Astrocyte (in vitro differentiated cells and primary cell): ENCODE measurements at regions not wholly inside any gene's neighbourhood (a gene's known extent, or its start where the extent isn't known, plus 50 kb on each side); places are given as distances from the start of the nearest gene placed in this dataset.

Experiments
- DNase-seq: peaks from one replicate; pipeline ENCODE4 v3.0.0-alpha.2; 2010; ENCODE audit warnings: low read depth
- FAIRE-seq: peaks from 2 replicates; lab custom pipeline; 2011; peaks lifted over from hg19 to GRCh38; lab: Jason Lieb, UNC
- H2AFZ ChIP-seq: 2 replicates; pipeline ENCODE4 v1.6.0; 2012; ENCODE audit warnings: low read depth, low read length, inconsistent platforms
- H3K27ac ChIP-seq: 2 replicates; pipeline ENCODE4 v1.5.1; 2011; ENCODE audit warnings: low read depth, low read length, inconsistent platforms
- H3K27me3 ChIP-seq: 2 replicates; pipeline ENCODE4 v1.6.0; 2011; ENCODE audit warnings: low read length, inconsistent platforms; ENCODE audit not compliant: insufficient read depth
- H3K36me3 ChIP-seq: 2 replicates; pipeline ENCODE4 v1.5.1; 2011; ENCODE audit warnings: low read length, inconsistent platforms; ENCODE audit not compliant: insufficient read depth
- H3K4me1 ChIP-seq: 2 replicates; pipeline ENCODE4 v1.5.1; 2011; ENCODE audit warnings: low read length, inconsistent platforms; ENCODE audit not compliant: insufficient read depth
- H3K4me2 ChIP-seq: 2 replicates; pipeline ENCODE4 v1.6.0; 2012; ENCODE audit warnings: low read length, inconsistent platforms
- H3K4me3 ChIP-seq: 2 replicates; pipeline ENCODE4 v1.5.1; 2011; ENCODE audit warnings: low read depth, mild to moderate bottlenecking, low read length, inconsistent platforms; ENCODE audit not compliant: insufficient read depth
- H3K79me2 ChIP-seq: 2 replicates; pipeline ENCODE4 v1.6.0; 2012; ENCODE audit warnings: mild to moderate bottlenecking, low read length, inconsistent platforms; ENCODE audit not compliant: insufficient read depth
- H3K9ac ChIP-seq: 2 replicates; pipeline ENCODE4 v1.6.0; 2012; ENCODE audit warnings: mild to moderate bottlenecking, low read length, inconsistent platforms
- H3K9me3 ChIP-seq: 2 replicates; pipeline ENCODE4 v1.5.1; 2012; ENCODE audit warnings: low read depth, mild to moderate bottlenecking, low read length, inconsistent platforms; ENCODE audit not compliant: insufficient read depth
- H4K20me1 ChIP-seq: 2 replicates; pipeline ENCODE4 v1.6.0; 2012; ENCODE audit warnings: low read length, inconsistent platforms; ENCODE audit not compliant: insufficient read depth
- H3K27ac Mint-ChIP-seq: one replicate; pipeline ENCODE4 v1.8.0; 2021; ENCODE audit warnings: mild to moderate bottlenecking, mixed read lengths; ENCODE audit not compliant: unreplicated experiment
- H3K27me3 Mint-ChIP-seq: one replicate; pipeline ENCODE4 v1.8.0; 2021; ENCODE audit warnings: low read depth, mixed read lengths; ENCODE audit not compliant: unreplicated experiment
- H3K36me3 Mint-ChIP-seq: one replicate; pipeline ENCODE4 v1.8.0; 2021; ENCODE audit warnings: low read depth, mixed read lengths; ENCODE audit not compliant: unreplicated experiment
- H3K4me1 Mint-ChIP-seq: one replicate; pipeline ENCODE4 v1.8.0; 2021; ENCODE audit warnings: low read depth, mixed read lengths; ENCODE audit not compliant: unreplicated experiment
- H3K4me3 Mint-ChIP-seq: one replicate; pipeline ENCODE4 v1.8.0; 2021; ENCODE audit warnings: mild to moderate bottlenecking, moderate library complexity, mixed read lengths; ENCODE audit not compliant: unreplicated experiment
- H3K9me3 Mint-ChIP-seq: one replicate; pipeline ENCODE4 v1.8.0; 2021; ENCODE audit warnings: mild to moderate bottlenecking, mixed read lengths; ENCODE audit not compliant: unreplicated experiment
- EZH2 ChIP-seq: IDR thresholded peaks from 2 replicates; pipeline ENCODE4 v1.6.1; 2012; ENCODE audit warnings: mild to moderate bottlenecking, low read length, inconsistent platforms; ENCODE audit not compliant: insufficient read depth
- TF ChIP-seq, protein P1 (sequence below): IDR thresholded peaks from 2 replicates; pipeline ENCODE4 v1.5.1; 2011; ENCODE audit warnings: low read depth, mild to moderate bottlenecking, inconsistent platforms, low read length, moderate library complexity; ENCODE audit not compliant: insufficient read depth

- no peak overlapping the region for H3K4me3 ChIP-seq
- no peaks in the 10 kb centered on the region for H3K36me3 ChIP-seq
- H3K9ac ChIP-seq: no peak overlapping the region
- no peak overlapping the region for H2AFZ ChIP-seq
- no peak overlapping the region for H3K27ac Mint-ChIP-seq
- DNase-seq (no peak), FAIRE-seq (no peak)
- no peaks in the 10 kb centered on the region for H4K20me1 ChIP-seq
- no peak overlapping the region for H3K27ac ChIP-seq
- no peaks in the 10 kb centered on the region for H3K9me3 Mint-ChIP-seq
- no peak overlapping the region for H3K4me3 Mint-ChIP-seq
- no peak for TF ChIP-seq EZH2
- TF ChIP-seq, protein P1, sequence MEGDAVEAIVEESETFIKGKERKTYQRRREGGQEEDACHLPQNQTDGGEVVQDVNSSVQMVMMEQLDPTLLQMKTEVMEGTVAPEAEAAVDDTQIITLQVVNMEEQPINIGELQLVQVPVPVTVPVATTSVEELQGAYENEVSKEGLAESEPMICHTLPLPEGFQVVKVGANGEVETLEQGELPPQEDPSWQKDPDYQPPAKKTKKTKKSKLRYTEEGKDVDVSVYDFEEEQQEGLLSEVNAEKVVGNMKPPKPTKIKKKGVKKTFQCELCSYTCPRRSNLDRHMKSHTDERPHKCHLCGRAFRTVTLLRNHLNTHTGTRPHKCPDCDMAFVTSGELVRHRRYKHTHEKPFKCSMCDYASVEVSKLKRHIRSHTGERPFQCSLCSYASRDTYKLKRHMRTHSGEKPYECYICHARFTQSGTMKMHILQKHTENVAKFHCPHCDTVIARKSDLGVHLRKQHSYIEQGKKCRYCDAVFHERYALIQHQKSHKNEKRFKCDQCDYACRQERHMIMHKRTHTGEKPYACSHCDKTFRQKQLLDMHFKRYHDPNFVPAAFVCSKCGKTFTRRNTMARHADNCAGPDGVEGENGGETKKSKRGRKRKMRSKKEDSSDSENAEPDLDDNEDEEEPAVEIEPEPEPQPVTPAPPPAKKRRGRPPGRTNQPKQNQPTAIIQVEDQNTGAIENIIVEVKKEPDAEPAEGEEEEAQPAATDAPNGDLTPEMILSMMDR: no peak
- H3K36me3 Mint-ChIP-seq: no peaks in the 10 kb centered on the region
- peaks cover 12% of the 10 kb centered on the region for H3K4me1 ChIP-seq
- H3K4me1 Mint-ChIP-seq: peaks cover 20% of the 10 kb centered on the region
- no peaks in the 10 kb centered on the region for H3K79me2 ChIP-seq
- peaks cover 6% of the 10 kb centered on the region for H3K27me3 Mint-ChIP-seq
- H3K9me3 ChIP-seq: no peaks in the 10 kb centered on the region
- no peaks in the 10 kb centered on the region for H3K27me3 ChIP-seq
- H3K4me2 ChIP-seq: no peak overlapping the region
These were observed 168.6 kb downstream of the LACC1 start for GRCh38 chr13:44048326-44048725.

DNA sequence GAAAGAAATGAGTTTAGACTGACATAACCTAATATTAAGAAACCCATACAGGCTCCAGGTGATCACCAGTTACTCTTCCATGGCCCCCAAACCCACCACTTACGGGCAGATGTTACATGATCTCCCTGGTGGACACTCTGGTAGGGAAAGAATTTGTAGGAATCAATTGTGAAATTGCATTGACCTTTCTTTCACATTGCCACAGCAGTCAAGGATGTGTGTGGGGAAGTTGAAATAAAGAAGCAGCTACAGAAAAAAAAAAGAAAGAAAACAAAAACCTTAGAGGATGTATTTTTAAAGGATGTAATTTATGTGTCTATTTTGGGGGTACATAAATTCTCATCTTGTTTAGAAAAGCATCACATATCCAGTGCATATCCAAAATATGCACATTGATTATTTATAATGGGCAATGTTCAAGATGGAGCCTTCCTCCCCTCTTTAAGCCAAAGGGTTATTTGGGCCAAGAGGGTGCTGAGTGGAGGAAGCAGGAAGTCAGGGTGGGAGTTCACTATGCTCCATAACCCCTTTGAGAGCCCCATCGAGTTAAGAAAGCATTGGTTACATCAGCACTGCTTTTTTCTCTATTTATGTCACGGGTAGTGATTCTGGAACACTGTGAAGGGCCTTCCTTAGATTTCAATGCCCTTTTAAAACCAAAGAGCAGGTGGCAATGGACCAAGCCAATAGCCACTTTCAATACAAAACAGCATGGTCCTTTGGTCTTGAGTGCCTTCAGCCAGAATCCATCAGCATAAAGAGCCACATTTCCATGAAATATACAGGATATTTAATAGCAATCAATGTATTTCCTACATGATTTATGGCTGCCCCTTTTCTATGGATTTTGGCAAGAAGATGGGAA is 169.6 kb downstream of the LACC1 start:
- no peaks in the 10 kb centered on the region for H3K36me3 Mint-ChIP-seq
- no peak for FAIRE-seq
- no peak for TF ChIP-seq EZH2
- TF ChIP-seq, protein P1: no peak
- Histone ChIP-seq H3K36me3 (no peaks in the 10 kb centered on the region), H3K79me2 (no peaks in the 10 kb centered on the region), H3K9ac (no peak overlapping the region), H3K27ac (no peak overlapping the region), H3K27me3 (no peaks in the 10 kb centered on the region), H3K4me3 (no peak overlapping the region), H2AFZ (no peak overlapping the region), H3K4me1 (peaks cover 15% of the 10 kb centered on the region), H3K9me3 (no peaks in the 10 kb centered on the region), H4K20me1 (no peaks in the 10 kb centered on the region), H3K4me2 (no peak overlapping the region)
- DNase-seq: no peak
- H3K9me3 Mint-ChIP-seq: no peaks in the 10 kb centered on the region
- H3K27me3 Mint-ChIP-seq: peaks cover 6% of the 10 kb centered on the region
- no peak overlapping the region for H3K4me3 Mint-ChIP-seq
- no peak overlapping the region for H3K27ac Mint-ChIP-seq
- H3K4me1 Mint-ChIP-seq: peaks cover 25% of the 10 kb centered on the region

DNA sequence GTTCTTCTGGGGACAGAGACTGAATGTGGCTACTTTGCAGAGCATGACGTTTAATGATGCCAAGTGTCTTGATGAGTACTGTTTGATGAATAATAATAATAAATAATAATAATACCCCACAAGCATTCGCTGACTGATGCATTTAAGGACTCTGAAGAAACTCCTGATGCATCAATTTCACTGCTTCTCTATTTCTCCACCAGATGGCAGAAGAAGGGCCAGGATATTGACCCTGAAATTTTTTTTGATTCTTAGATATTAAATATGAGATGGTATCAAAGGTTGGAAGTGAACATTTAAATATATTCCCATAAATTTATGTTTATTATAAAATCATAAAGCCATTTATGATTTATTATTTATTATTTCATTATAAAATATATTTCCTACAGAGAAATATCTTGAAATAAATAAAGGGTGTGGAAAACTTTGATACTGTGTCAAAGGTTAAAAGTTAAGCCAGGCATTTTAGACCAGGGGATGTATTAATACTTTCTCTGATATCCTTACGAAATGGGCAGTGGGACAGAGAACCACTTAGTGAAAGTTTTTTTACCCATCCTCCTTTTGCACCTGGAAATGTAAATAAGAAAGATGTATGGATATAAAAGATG is 170.9 kb downstream of the LACC1 start:
- Histone ChIP-seq H3K9ac (no peak overlapping the region), H3K4me1 (peaks cover 15% of the 10 kb centered on the region), H3K27me3 (no peaks in the 10 kb centered on the region), H3K4me2 (no peak overlapping the region), H3K79me2 (no peaks in the 10 kb centered on the region), H2AFZ (no peak overlapping the region), H3K27ac (no peak overlapping the region), H3K36me3 (no peaks in the 10 kb centered on the region), H3K9me3 (no peaks in the 10 kb centered on the region), H3K4me3 (no peak overlapping the region), H4K20me1 (no peaks in the 10 kb centered on the region)
- Mint-ChIP-seq H3K27me3 (peaks cover 6% of the 10 kb centered on the region), H3K4me1 (peaks cover 20% of the 10 kb centered on the region), H3K9me3 (no peaks in the 10 kb centered on the region), H3K4me3 (no peak overlapping the region), H3K36me3 (no peaks in the 10 kb centered on the region), H3K27ac (no peak overlapping the region)
- FAIRE-seq (no peak), DNase-seq (no peak)
- TF ChIP-seq, protein P1: peak; percentile 68
- TF ChIP-seq EZH2: no peak
